SHP77 (cell line): ENCODE measurements at regions not wholly inside any gene's neighbourhood (a gene's known extent, or its start where the extent isn't known, plus 50 kb on each side); places are given as distances from the start of the nearest gene placed in this dataset.
A peak's percentile ranks its signal among the peaks of the same experiment; 100 is the strongest.

ENCODE experiments used
- DNase-seq, 2 experiments: peaks; one replicate each; lab custom pipeline; 2025; lab: John Stamatoyannopoulos, UW

GRCh38 chr13:88086577-88086976 is 415.4 kb downstream of the SLITRK5 start:
- DNase-seq = no peak

- DNase-seq = no peak
Observed at GRCh38 chr13:88097541-88097940, 426.4 kb downstream of the SLITRK5 start.

GRCh38 chr13:88103824-88104223 is 432.7 kb downstream of the SLITRK5 start:
- DNase-seq = no peak

- DNase-seq = no peak
Observed at GRCh38 chr13:88104576-88104975, 433.4 kb downstream of the SLITRK5 start.

GRCh38 chr13:88107570-88107969 is 436.4 kb downstream of the SLITRK5 start:
- DNase-seq = no peak

GRCh38 chr13:88112526-88112925 is 441.4 kb downstream of the SLITRK5 start:
- no peak for DNase-seq

GRCh38 chr13:88115976-88116375 is 444.8 kb downstream of the SLITRK5 start:
- peak in 1 of 2 experiments; percentile 8 for DNase-seq

GRCh38 chr13:88118952-88119351 is 447.8 kb downstream of the SLITRK5 start:
- DNase-seq = no peak

- no peak for DNase-seq
Observed at GRCh38 chr13:88124142-88124541, 453.0 kb downstream of the SLITRK5 start.

- no peak for DNase-seq
Observed at GRCh38 chr13:88125055-88125454, 453.9 kb downstream of the SLITRK5 start.

- no peak for DNase-seq
Observed at GRCh38 chr13:88136098-88136790, 465.1 kb downstream of the SLITRK5 start.

GRCh38 chr13:88142653-88143052 is 471.5 kb downstream of the SLITRK5 start:
- DNase-seq = no peak

GRCh38 chr13:88144580-88144979 is 473.4 kb downstream of the SLITRK5 start:
- DNase-seq = no peak

GRCh38 chr13:88153353-88153752 is 482.2 kb downstream of the SLITRK5 start:
- no peak for DNase-seq

- DNase-seq = no peak
Observed at GRCh38 chr13:88154001-88154400, 482.8 kb downstream of the SLITRK5 start.

- no peak for DNase-seq
Observed at GRCh38 chr13:88162076-88162702, 491.0 kb downstream of the SLITRK5 start.

GRCh38 chr13:88176231-88176630 is 505.1 kb downstream of the SLITRK5 start:
- DNase-seq = no peak

- no peak for DNase-seq
Observed at GRCh38 chr13:88183440-88183839, 512.3 kb downstream of the SLITRK5 start.

- no peak for DNase-seq
Observed at GRCh38 chr13:88188986-88189385, 517.8 kb downstream of the SLITRK5 start.

GRCh38 chr13:88189728-88190127 is 518.6 kb downstream of the SLITRK5 start:
- DNase-seq = no peak

GRCh38 chr13:88196106-88196505 is 524.9 kb downstream of the SLITRK5 start:
- DNase-seq = no peak

- no peak for DNase-seq
Observed at GRCh38 chr13:88217372-88217771, 546.2 kb downstream of the SLITRK5 start.

- no peak for DNase-seq
Observed at GRCh38 chr13:88217883-88218282, 546.7 kb downstream of the SLITRK5 start.

- no peak for DNase-seq
Observed at GRCh38 chr13:88223958-88224357, 552.8 kb downstream of the SLITRK5 start.
